ENCODE measurements at regions not wholly inside any gene's neighbourhood (a gene's known extent, or its start where the extent isn't known, plus 50 kb on each side); places are given as distances from the start of the nearest gene placed in this dataset.

- WGBS (ENCODE audit: low lambda C conversion rate): 81% methylated on average over 1 of the region's 1 CpG
- CTCF ChIA-PET: interaction anchor here (1.2 to 1.5 kb wide), 2 partner anchors 10 to 17 kb away, joined by 3 to 4 read pairs; no protein-coding TSS in a partner anchor
- H3K79me2 ChIP-seq (ENCODE audit: insufficient read depth): no peaks in the 10 kb centered on the region
Observed at GRCh38 chr7:14073543-14073942, 84.1 kb upstream of the ETV1 start.

DNA sequence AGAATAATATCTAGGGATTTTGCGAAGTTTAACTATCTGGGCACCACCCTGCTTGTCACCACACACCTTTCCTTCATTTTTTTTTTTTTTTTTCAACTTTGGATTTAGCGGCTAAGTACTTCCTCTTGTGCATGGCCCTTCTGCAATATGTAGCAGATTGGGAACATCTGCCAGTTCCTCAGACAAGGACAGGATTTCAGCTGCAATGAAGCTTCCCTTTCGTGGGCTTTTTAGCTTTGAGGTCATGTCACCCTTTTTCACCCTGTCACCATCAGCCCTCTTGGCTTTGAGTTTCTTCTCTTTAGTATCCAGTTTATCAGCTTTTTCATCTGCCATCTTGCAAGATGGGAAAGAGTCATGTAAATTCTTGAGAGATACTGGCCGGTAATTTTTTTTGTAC is 81.6 kb upstream of the ETV1 start:
- ChIA-PET POLR2A (no interaction called here), CTCF (interaction anchor here (1.2 kb wide), 1 partner anchor 9 kb away, joined by 3 read pairs; no protein-coding TSS in a partner anchor)

More at GRCh38 chr7:14073543-14073942, 84.1 kb upstream of the ETV1 start:
- H3F3A ChIP-seq (replicated peaks; ENCODE audit: insufficient read depth): no peaks in the 10 kb centered on the region
- no peak for DNase-seq
- POLR2A ChIA-PET: no interaction called here
- H3K27me3 ChIP-seq (ENCODE audit: insufficient read depth): no peaks in the 10 kb centered on the region
- H3K4me3 ChIP-seq (ENCODE audit: low read depth in 2 of 2, low read length in 1 of 2): no peak overlapping the region
- no peaks in the 10 kb centered on the region for H3K9me2 ChIP-seq
- no peak overlapping the region for H3K4me2 ChIP-seq
- H3K27ac ChIP-seq (ENCODE audit: low read depth in 2 of 2, low read length in 1 of 2): no peak overlapping the region
- no peaks in the 10 kb centered on the region for H3K9me3 ChIP-seq
- H3K36me3 ChIP-seq (replicated peaks in 1 of 2; ENCODE audit: control insufficient read depth in 1 of 2, insufficient read depth in 2 of 2, low read length in 1 of 2): no peaks in the 10 kb centered on the region
- no peak overlapping the region for H3K9ac ChIP-seq
- no peaks in the 10 kb centered on the region for H3K4me1 ChIP-seq (ENCODE audit: control insufficient read depth in 1 of 2, insufficient read depth in 2 of 2, low read depth in 1 of 2, low read length in 1 of 2)
- H4K20me1 ChIP-seq (ENCODE audit: insufficient read depth): no peaks in the 10 kb centered on the region
- no peak overlapping the region; the same call in 1 of the 2 replicates for H2AFZ ChIP-seq (ENCODE audit: low read depth)
- no peak for TF ChIP-seq FOXM1 (IDR thresholded peaks at IDR 0.05; ENCODE audit: low read depth)

More for the DNA sequence above, 81.6 kb upstream of the ETV1 start:
- H3K9me3 ChIP-seq: no peaks in the 10 kb centered on the region
- H3K79me2 ChIP-seq (ENCODE audit: insufficient read depth): no peaks in the 10 kb centered on the region
- no peaks in the 10 kb centered on the region for H3K36me3 ChIP-seq (replicated peaks in 1 of 2; ENCODE audit: control insufficient read depth in 1 of 2, insufficient read depth in 2 of 2, low read length in 1 of 2)
- no peaks in the 10 kb centered on the region for H3F3A ChIP-seq (replicated peaks; ENCODE audit: insufficient read depth)
- H4K20me1 ChIP-seq (ENCODE audit: insufficient read depth): no peaks in the 10 kb centered on the region
- 73% methylated on average over 4 of the region's 4 CpGs for WGBS (ENCODE audit: low lambda C conversion rate)
- no peak for TF ChIP-seq SMC3 (IDR thresholded peaks at IDR 0.05; ENCODE audit: low read depth, low read length)
- TF ChIP-seq RCOR1 (IDR thresholded peaks at IDR 0.05; ENCODE audit: low read length): no peak
- TF ChIP-seq EZH2phosphoT487 (IDR thresholded peaks at IDR 0.05; ENCODE audit: borderline replicate concordance, low read depth): no peak
- no peak for TF ChIP-seq FOXJ3 (CRISPR knock-in tag; IDR thresholded peaks at IDR 0.05)
- TF ChIP-seq NFIC (IDR thresholded peaks at IDR 0.05; ENCODE audit: borderline replicate concordance): no peak
- no peak for TF ChIP-seq CTCF (IDR thresholded peaks at IDR 0.05)
- TF ChIP-seq TAF1 (IDR thresholded peaks at IDR 0.05; ENCODE audit: borderline replicate concordance, low read depth, low read length): no peak
- TF ChIP-seq, protein P1, sequence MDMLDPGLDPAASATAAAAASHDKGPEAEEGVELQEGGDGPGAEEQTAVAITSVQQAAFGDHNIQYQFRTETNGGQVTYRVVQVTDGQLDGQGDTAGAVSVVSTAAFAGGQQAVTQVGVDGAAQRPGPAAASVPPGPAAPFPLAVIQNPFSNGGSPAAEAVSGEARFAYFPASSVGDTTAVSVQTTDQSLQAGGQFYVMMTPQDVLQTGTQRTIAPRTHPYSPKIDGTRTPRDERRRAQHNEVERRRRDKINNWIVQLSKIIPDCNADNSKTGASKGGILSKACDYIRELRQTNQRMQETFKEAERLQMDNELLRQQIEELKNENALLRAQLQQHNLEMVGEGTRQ (IDR thresholded peaks at IDR 0.05; ENCODE audit: borderline replicate concordance, low read depth, low read length): no peak
- TF ChIP-seq GATA2 (CRISPR knock-in tag; IDR thresholded peaks at IDR 0.05): no peak
- H3K4me3 ChIP-seq (ENCODE audit: low read depth in 2 of 2, low read length in 1 of 2): no peak overlapping the region
- H3K9ac ChIP-seq: no peak overlapping the region
- H3K27me3 ChIP-seq (ENCODE audit: insufficient read depth): no peaks in the 10 kb centered on the region
- H3K27ac ChIP-seq (ENCODE audit: low read depth in 2 of 2, low read length in 1 of 2): no peak overlapping the region
- H3K4me2 ChIP-seq: no peak overlapping the region
- DNase-seq: no peak
- no peaks in the 10 kb centered on the region for H3K9me2 ChIP-seq
- no peak overlapping the region for H2AFZ ChIP-seq (ENCODE audit: low read depth)
- no peaks in the 10 kb centered on the region for H3K4me1 ChIP-seq (ENCODE audit: control insufficient read depth in 1 of 2, insufficient read depth in 2 of 2, low read depth in 1 of 2, low read length in 1 of 2)
